ENCODE measurements at regions not wholly inside any gene's neighbourhood (a gene's known extent, or its start where the extent isn't known, plus 50 kb on each side); places are given as distances from the start of the nearest gene placed in this dataset.

- Histone ChIP-seq H3K36me3 (ENCODE audit: insufficient read depth, low read length) (no peaks in the 10 kb centered on the region), H3K9me3 (ENCODE audit: insufficient read depth, low read depth, low read length) (no peaks in the 10 kb centered on the region), H3K27me3 (ENCODE audit: insufficient read depth, low read length) (no peaks in the 10 kb centered on the region), H3K79me2 (ENCODE audit: insufficient read depth, low read length) (no peaks in the 10 kb centered on the region), H3K4me3 (ENCODE audit: insufficient read depth, low read depth, low read length) (no peak overlapping the region), H3K4me1 (ENCODE audit: insufficient read depth, low read length) (no peaks in the 10 kb centered on the region), H3K4me2 (ENCODE audit: low read length) (no peak overlapping the region), H4K20me1 (ENCODE audit: insufficient read depth, low read length) (no peaks in the 10 kb centered on the region), H3K27ac (ENCODE audit: low read depth, low read length) (no peak overlapping the region), H3K9ac (ENCODE audit: low read length) (no peak overlapping the region), H2AFZ (ENCODE audit: low read depth, low read length) (no peak overlapping the region)
- Mint-ChIP-seq H3K27ac (ENCODE audit: unreplicated experiment) (no peak overlapping the region), H3K36me3 (ENCODE audit: low read depth, unreplicated experiment) (no peaks in the 10 kb centered on the region), H3K4me1 (ENCODE audit: low read depth, unreplicated experiment) (no peaks in the 10 kb centered on the region), H3K9me3 (ENCODE audit: unreplicated experiment) (no peaks in the 10 kb centered on the region), H3K4me3 (ENCODE audit: unreplicated experiment) (no peak overlapping the region), H3K27me3 (ENCODE audit: low read depth, unreplicated experiment) (no peaks in the 10 kb centered on the region)
- FAIRE-seq (no peak), DNase-seq (ENCODE audit: low read depth) (no peak)
- TF ChIP-seq EZH2 (IDR thresholded peaks at IDR 0.05; ENCODE audit: insufficient read depth, low read length) = no peak
Observed at GRCh38 chr6:153720732-153721131, 318.3 kb upstream of the OPRM1 start.

GRCh38 chr6:153705429-153705828, 333.6 kb upstream of the OPRM1 start:
- Histone ChIP-seq H3K4me2 (ENCODE audit: low read length) (no peak overlapping the region), H4K20me1 (ENCODE audit: insufficient read depth, low read length) (no peaks in the 10 kb centered on the region), H3K9ac (ENCODE audit: low read length) (no peak overlapping the region), H3K79me2 (ENCODE audit: insufficient read depth, low read length) (no peaks in the 10 kb centered on the region), H2AFZ (ENCODE audit: low read depth, low read length) (no peak overlapping the region), H3K27me3 (ENCODE audit: insufficient read depth, low read length) (no peaks in the 10 kb centered on the region), H3K36me3 (ENCODE audit: insufficient read depth, low read length) (no peaks in the 10 kb centered on the region), H3K4me1 (ENCODE audit: insufficient read depth, low read length) (no peaks in the 10 kb centered on the region), H3K9me3 (ENCODE audit: insufficient read depth, low read depth, low read length) (peaks cover 2% of the 10 kb centered on the region), H3K27ac (ENCODE audit: low read depth, low read length) (no peak overlapping the region), H3K4me3 (ENCODE audit: insufficient read depth, low read depth, low read length) (no peak overlapping the region)
- Mint-ChIP-seq H3K4me1 (ENCODE audit: low read depth, unreplicated experiment) (no peaks in the 10 kb centered on the region), H3K27me3 (ENCODE audit: low read depth, unreplicated experiment) (no peaks in the 10 kb centered on the region), H3K9me3 (ENCODE audit: unreplicated experiment) (peaks cover 2% of the 10 kb centered on the region), H3K27ac (ENCODE audit: unreplicated experiment) (no peak overlapping the region), H3K4me3 (ENCODE audit: unreplicated experiment) (no peak overlapping the region), H3K36me3 (ENCODE audit: low read depth, unreplicated experiment) (no peaks in the 10 kb centered on the region)
- FAIRE-seq (no peak), DNase-seq (ENCODE audit: low read depth) (no peak)
- no peak for TF ChIP-seq EZH2 (IDR thresholded peaks at IDR 0.05; ENCODE audit: insufficient read depth, low read length)
- TF ChIP-seq, protein P1, sequence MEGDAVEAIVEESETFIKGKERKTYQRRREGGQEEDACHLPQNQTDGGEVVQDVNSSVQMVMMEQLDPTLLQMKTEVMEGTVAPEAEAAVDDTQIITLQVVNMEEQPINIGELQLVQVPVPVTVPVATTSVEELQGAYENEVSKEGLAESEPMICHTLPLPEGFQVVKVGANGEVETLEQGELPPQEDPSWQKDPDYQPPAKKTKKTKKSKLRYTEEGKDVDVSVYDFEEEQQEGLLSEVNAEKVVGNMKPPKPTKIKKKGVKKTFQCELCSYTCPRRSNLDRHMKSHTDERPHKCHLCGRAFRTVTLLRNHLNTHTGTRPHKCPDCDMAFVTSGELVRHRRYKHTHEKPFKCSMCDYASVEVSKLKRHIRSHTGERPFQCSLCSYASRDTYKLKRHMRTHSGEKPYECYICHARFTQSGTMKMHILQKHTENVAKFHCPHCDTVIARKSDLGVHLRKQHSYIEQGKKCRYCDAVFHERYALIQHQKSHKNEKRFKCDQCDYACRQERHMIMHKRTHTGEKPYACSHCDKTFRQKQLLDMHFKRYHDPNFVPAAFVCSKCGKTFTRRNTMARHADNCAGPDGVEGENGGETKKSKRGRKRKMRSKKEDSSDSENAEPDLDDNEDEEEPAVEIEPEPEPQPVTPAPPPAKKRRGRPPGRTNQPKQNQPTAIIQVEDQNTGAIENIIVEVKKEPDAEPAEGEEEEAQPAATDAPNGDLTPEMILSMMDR (IDR thresholded peaks at IDR 0.05; ENCODE audit: insufficient read depth, low read depth, low read length) = no peak

- H3K27ac Mint-ChIP-seq (ENCODE audit: unreplicated experiment) = no peak overlapping the region
- Histone ChIP-seq H3K27ac (ENCODE audit: low read depth, low read length) (no peak overlapping the region), H3K9me3 (ENCODE audit: insufficient read depth, low read depth, low read length) (peaks cover 2% of the 10 kb centered on the region), H3K4me2 (ENCODE audit: low read length) (no peak overlapping the region), H3K36me3 (ENCODE audit: insufficient read depth, low read length) (no peaks in the 10 kb centered on the region), H3K4me1 (ENCODE audit: insufficient read depth, low read length) (no peaks in the 10 kb centered on the region), H3K27me3 (ENCODE audit: insufficient read depth, low read length) (no peaks in the 10 kb centered on the region), H2AFZ (ENCODE audit: low read depth, low read length) (no peak overlapping the region), H3K4me3 (ENCODE audit: insufficient read depth, low read depth, low read length) (no peak overlapping the region), H4K20me1 (ENCODE audit: insufficient read depth, low read length) (no peaks in the 10 kb centered on the region), H3K79me2 (ENCODE audit: insufficient read depth, low read length) (no peaks in the 10 kb centered on the region), H3K9ac (ENCODE audit: low read length) (no peak overlapping the region)
- peaks cover 2% of the 10 kb centered on the region for H3K9me3 Mint-ChIP-seq (ENCODE audit: unreplicated experiment)
- H3K27me3 Mint-ChIP-seq (ENCODE audit: low read depth, unreplicated experiment) = no peaks in the 10 kb centered on the region
- no peak overlapping the region for H3K4me3 Mint-ChIP-seq (ENCODE audit: unreplicated experiment)
- peaks cover 4% of the 10 kb centered on the region for H3K4me1 Mint-ChIP-seq (ENCODE audit: low read depth, unreplicated experiment)
- no peak for TF ChIP-seq EZH2 (IDR thresholded peaks at IDR 0.05; ENCODE audit: insufficient read depth, low read length)
- TF ChIP-seq, protein P1 (IDR thresholded peaks at IDR 0.05; ENCODE audit: insufficient read depth, low read depth, low read length) = no peak
- no peaks in the 10 kb centered on the region for H3K36me3 Mint-ChIP-seq (ENCODE audit: low read depth, unreplicated experiment)
- FAIRE-seq (no peak), DNase-seq (ENCODE audit: low read depth) (no peak)
Observed at GRCh38 chr6:153702671-153703070, 336.4 kb upstream of the OPRM1 start.
